Activated gamma-delta T cell treated with Interleukin-2 at 50 U/mL for 16 hours (primary cell): ENCODE measurements at regions not wholly inside any gene's neighbourhood (a gene's known extent, or its start where the extent isn't known, plus 50 kb on each side); places are given as distances from the start of the nearest gene placed in this dataset.

ENCODE experiments used
- DNase-seq: peaks from one replicate; pipeline ENCODE4 v3.0.0-alpha.2; 2020

DNA sequence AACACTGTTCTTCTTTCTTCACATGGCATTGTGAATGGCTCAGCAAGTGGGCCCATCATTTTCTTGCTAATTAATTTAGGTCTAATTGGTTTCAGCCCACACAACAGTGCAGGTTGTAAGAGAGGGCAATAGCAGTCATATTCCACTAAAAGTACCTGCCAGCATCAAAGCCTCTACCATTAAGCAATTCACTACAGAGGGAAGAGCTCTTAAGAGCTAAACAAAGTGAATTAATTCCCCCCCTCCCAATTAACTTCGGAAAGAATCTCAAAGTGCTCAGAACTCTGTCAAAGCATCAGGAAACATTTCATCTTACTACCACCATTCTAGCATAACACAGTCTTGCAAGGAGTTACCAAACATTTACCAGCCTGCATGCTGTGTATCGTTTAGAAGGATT, 133.9 kb upstream of the UBASH3B start:
- DNase-seq, result no peak

DNA sequence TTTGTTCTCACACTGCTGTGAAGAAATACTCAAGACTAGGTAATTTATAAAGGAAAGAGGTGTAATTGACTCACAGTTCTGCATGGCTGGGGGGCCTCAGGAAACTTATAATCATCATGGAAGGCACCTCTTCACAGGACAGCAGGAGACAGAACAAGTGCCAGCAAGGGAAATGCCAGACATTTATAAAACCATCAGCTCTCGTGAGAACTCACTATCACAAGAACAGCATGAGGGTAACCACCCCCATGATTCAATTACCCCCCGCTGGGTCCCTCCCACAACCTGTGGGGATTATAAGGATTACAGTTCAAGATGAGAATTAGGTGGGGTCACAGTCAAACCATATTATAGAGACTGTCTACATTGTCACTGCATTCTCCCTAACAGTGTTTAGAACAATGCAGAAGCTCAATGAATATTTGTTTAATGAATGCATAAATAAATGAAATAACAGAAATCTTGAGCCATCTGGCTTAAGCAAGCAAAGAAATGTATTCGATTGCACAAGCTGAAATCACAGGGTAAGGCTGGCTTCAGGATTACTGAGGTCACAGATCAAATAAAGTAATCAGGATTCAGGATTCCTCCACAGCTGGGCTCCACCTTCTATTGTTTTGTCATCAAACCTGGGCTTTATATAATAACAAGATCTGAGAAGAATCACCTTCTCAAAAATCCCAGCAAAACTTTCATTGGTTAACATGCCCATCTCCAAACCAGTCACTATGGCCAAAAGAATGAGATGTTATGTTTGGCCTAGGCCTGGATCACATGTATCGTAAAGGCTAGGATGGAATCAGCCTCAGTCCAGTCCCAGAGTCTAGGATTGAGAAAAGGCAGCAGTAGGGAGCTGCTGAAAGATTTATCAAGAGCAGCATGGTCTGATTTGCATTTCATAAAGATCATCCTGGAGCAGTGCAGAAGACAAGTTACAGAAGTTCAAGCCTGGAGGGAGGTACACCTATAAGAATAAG, 137.8 kb upstream of the UBASH3B start:
- no peak for DNase-seq

DNA sequence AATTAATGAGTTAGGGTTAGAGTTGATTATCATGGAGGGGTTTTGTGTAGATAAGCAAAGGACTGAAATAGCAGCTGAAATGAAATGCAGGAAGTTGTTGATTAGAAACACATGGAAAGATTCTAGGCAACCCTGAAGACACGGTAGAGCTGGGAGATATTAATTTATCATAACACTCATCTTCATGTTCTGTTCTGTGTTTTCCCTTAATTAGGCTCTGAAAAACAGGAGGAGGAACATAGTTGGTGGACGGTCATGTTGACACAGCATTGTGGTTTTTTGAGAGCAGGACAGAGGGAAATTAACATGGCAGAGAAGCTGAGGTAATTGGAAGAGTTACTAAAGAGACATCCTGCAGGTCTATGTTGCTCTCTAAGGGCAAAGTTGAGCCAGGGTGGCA, 138.8 kb upstream of the UBASH3B start:
- DNase-seq, result no peak

DNA sequence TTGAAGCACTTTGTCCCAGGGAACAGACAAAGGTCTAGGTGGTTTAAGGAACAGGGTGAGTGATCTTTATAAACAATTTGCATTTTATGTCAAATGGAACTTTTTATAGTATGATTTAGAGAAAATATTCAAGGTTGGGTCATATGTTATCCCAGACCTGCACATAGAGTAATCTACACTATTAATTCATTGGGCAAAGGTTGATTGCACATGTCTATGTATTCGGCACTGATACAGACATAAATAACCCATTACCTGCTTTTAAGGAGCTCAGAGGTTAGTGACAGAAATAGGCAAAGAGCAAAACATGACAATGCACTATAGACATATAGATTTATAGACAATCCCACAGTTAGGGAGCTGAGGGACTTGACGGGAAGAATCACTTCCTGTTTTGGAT, 141.5 kb upstream of the UBASH3B start:
- DNase-seq, result no peak

DNA sequence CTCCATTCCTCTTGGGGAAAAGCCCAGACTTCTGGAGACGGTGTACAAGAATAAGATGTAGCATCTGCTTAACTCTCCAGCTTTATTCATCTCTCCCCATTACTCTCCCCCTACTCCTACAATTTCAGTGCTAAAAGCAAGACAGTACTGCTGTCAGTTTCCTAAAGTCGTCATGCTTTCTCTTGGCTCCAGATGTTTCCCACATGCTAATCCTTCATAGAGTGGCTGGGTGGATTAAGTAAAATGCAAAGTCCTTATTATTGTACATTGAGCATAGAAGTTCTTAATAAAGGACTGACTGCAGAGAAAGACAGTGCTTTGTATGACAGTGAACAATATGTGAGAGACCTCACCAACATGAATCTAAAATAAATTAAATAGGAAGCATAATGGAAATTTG, 142.2 kb upstream of the UBASH3B start:
- DNase-seq, result no peak

DNA sequence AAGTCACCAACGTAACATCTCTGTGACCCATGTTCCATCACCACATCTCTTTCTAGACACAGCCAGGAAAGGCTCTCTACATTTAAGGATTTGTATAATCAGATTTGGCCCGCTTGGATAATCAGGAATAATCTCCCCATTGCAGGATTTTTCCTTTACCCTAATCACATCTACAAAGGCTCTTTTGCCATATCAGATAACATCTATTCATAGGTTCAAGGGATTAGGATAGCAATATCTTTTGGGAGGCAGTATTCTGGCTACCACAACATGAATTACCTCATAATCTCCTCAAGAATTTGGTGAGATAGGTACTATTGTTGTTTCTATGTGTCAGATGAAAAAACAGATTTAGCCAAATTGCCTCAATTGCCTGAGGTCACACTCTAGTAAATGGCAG, 142.8 kb upstream of the UBASH3B start:
- DNase-seq, result no peak

DNA sequence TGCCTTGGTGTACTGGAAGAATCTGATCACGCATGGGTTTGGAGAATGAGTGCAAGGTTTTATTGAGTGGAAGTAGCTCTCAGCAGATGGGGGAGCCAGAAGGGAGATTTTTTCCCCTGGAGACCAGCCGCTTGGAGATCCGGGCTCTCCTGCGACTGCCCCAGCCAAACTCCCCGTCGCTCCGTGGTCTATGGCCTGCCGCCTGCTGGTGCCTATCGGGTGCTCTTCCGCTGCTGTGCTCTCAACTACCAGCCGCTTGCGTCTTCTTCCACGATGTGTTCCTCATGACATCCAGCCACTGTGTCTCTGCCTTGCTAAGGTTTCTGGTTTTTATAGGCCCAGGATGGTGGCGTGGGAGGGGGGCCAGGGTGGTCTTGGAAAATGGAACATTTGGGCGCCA, 145.6 kb upstream of the UBASH3B start:
- DNase-seq, result no peak

DNA sequence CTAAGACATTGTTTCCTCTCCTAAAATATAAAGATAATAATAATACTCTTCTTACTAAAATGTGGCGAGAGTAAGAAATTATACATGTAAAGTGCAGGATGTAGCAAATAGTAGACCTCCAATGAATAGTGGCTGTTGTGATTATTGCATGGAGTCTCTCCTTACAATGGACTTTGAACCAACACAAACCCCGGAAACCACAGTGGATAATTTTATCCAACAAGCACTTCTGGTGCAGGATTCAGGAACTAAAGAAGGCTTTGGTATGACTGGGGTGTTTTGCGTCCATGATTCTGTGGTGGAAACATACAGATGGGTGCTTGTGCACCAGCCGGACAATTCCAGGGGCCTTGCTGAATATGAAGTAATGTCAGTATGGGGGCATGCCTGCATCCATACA, 146.4 kb upstream of the UBASH3B start:
- DNase-seq, result no peak

DNA sequence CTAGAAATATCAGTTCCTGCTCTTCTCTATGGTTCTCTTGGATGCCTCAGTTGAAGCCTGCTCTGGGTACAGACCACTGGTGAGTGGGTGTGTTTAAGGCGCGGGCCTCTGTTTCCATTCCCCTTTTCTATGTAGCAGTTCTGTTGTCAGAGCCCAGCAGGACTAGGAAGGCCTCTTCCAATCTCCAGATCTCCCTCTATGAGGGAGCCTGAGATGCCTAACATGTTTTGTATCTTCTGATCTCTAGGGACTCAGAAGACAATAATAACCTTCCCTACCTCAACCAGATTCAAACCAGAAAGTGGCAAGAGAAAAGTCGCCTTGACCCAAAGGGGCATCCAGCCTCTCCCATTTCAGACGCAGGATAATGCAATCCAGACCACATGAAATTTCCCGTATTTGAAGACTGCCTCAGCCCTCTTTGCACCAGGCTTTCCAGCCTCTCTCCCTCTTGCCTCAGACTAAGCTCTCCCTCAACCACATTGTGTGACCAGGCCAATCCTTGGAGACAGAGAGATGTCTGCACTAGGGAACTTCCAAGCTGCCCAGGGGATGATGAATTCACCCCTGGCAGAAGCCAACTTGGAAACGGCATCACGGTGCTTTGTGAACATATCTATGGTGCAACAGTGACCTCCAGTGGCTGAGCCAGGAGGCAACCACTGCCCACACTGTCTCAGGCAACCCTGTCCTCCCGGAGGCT, 150.1 kb upstream of the UBASH3B start:
- peak; percentile 18 for DNase-seq

DNA sequence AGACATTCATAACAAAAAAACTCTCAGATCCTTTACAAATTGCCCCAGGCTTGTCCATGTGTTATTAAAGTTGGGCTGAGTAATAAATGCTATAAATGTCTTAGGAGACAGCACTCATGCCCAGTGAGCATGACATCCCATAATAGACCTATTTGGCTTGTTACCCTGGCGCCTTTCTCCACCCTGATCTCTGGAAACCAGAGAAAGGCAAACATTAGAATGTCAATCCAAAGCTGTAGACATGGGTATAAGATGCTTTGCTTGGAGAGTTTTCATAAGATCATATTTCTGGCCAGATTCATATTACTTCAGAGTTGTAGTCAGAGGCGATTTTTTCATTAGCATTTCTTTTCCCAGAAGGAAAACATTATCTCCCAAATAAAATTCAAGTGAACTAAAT, 161.3 kb upstream of the UBASH3B start:
- DNase-seq, result no peak

DNA sequence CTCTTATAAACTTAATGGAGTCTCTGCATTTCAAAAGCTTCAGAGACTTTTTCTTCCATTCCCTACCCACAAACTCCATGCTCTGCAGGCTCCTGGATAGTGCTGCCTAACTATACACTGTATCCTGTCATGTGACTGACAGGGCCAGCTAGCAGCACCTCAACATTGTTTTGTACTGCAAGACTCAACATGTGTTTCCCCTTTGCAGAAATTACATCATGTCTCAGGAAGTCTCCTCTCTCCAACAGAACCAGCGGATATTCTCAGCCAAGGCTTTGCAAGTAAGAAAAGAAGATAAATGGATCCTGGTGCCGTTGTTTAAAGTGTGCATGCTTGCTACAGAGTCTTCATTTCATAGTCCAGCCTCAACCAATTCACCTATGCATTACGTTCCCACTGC, 164.0 kb upstream of the UBASH3B start:
- no peak for DNase-seq

DNA sequence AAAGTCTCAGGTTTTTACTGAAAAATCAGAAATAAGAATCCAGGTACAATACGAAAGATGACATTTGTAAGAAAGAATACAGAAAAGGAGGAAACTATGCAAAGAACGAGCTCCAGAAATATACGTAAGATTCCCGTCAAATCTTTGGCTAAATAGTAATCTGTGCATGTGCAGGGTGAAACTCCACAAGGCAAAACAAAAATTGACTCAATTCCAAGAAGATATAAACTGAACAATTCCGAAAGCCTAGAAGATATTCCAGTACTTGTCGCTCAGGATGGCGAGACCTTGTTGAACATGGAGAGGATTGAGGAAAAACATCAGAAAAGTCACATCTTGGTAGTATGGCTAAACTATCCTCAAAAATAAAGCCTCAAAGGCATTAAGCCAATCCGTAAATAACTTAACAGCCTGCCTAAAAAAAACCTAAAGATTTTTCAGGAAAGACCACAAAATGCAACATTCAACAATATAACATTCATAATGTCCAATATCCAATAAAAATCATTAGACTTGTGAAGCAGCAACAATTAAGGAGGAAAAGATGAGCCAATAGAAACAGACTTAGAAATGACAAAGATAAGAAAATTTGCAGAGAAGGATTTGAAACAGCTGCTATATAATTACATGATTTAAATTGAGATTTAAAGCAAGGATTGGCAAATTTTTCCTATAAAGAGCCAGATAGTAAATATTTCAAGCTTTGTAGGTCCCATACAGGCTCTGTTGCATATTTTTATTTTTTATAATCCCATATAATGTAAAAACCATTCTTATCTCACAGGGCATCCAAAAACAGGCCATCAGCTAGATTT, 166.4 kb upstream of the UBASH3B start:
- DNase-seq, result no peak

DNA sequence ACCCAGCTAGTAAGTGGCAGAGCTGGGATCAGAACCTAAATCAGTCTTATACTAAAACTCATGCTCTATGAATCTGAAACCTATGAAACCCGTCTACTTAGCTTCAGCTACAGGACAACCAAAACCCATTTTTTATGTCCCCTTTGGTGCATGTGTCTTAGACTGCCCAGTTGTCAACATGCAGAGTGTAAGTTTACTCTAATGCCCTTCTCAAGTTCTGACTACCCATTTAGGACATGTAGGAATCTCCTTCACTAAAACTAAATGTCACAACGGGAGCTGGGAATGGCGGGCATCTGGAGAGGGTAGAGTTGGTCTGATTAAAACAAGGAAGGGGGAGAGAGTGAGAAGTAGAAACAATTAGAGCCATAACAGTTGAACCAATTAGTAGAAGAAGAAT, 167.9 kb upstream of the UBASH3B start:
- no peak for DNase-seq

DNA sequence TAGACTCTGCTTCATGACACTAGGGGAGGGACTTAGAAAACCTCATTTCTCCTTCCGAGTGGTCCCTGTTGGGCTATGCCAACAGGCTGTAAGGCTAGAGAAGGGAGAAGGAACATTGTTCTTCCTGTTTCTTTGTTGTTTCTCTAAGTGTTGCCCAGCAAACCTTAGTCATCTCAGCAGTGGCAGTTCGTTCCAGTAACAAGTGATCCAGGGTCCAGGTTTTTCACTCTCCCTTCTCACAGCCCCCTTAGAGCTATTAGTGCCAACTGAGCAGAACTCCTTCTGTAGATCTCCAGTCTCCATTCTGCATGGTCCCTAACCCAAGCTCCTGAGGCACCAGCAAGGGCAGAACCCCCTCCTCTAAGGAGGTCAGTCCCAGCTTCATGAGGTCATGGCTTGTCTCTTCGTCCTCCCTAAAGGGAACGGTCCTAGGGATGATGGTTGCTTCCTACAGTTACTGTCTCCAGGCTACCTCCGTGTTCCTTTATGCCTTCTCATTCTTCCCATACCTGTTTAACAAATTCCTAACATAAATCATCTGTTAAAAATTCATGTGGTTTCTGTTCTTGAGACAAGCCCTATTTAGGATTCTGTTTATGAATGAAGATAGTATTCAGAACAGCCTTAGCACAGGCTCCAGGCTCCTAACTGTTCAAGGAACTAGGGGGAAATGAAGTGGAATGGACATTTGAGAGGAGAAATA, 168.6 kb upstream of the UBASH3B start:
- DNase-seq, result no peak

DNA sequence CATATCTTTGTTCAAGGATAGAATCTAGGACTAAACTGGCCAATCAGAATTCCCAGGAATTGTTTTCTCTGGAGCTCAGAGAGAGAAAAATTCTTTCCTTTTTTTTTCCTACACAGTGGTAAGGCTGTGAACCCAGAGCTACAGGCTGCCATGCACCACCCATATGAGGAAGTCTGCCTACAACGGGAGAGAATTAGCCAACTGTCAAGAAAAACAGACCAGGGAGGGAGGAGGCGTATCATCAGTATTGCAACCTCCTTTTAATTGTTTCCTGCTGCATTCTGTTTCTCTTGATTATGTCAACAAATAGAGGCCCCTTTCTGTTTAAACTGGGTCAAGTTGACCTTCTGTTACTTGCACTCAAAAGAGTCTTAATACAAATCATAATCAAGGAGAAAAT, 176.5 kb upstream of the UBASH3B start:
- DNase-seq, result no peak

DNA sequence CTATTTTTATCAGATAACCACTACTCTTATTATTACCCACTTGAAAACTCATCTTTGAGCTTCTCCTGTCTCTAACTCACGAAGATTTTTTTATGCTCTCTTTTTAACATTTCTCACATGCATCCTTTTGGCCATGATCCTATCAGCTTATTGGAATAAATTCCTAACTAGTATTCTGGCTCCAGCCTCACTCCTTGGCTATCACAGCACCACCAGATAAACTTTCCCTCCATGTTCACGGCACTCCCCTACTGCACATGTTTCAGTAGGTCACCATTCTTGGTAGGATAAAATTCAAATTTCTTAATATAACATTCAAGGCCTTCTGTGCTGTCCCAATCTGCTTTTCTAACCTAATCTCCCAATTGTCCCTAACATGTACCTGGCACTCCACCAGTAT, 186.6 kb upstream of the UBASH3B start:
- no peak for DNase-seq

DNA sequence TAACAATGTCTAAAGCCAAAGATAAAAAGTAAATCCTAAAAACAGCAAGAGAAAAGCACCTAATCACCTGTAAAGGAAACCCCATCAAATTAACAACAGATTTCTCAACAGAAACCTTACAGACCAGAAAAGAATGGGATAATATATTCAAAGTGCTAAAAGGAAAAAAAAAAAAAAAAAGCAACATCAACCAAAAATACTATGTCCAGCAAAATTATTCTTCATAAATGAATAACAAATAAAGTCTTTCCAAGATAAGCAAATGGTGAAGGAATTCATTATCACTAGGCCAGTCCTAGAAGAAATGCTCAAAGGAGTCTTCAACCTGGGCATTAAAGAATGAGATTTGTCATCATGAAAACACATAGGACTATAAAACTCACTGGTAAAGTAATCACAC, 192.0 kb upstream of the UBASH3B start:
- DNase-seq, result no peak

DNA sequence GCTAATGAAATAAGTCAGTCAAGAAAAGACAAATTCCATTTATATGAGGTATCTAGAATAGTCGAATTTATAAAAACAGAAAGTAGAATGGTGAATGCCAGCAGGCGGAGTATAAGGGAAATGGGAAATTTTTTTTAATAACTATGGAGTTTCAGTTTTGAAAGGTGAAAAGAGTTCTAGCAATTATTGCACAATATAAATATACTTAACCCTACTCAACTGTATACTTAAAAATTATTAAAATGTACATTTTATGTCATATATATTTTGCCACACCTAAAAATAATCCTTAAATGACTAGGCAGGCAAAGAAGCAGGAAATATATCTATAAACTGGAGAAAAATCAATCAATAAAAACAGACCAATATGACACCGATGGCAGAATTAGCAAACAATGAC, 196.5 kb upstream of the UBASH3B start:
- no peak for DNase-seq

DNA sequence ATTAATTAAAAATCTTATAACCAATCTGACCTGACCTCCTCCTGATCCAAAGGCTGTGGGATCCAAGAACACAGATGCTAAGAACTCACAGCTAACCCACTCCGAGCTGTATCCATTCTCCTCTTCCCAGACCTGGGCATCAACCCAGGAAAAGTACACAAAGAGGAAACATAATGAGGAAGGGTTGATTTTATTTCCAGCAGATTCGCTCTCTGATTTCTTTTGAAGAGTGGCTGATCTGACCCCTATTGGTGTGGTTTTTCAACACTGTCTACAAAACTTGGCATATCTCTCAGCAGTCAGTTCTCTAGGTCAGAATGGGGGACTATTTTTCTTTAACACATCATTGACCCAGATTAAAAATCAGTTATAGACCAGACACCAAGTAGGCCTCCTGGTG, 201.9 kb upstream of the UBASH3B start:
- DNase-seq, result no peak

DNA sequence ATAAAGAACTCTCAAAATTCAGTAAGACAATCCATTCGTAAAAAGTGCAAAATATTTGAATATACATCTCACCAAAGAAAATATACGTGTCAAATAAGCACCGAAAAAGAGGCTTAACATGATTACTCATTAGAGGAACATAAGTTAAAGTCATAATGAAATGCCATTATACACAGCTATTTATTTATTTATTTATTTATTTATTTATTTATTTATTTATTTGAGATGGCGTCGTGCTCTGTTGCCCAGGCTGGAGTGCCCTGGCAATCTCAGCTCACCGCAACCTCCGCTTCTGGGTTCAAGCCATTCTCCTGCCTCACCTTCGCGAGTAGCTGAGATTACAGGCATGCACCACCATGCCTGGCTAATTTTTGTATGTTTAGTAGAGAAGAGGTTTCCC, 203.6 kb upstream of the UBASH3B start:
- no peak for DNase-seq

DNA sequence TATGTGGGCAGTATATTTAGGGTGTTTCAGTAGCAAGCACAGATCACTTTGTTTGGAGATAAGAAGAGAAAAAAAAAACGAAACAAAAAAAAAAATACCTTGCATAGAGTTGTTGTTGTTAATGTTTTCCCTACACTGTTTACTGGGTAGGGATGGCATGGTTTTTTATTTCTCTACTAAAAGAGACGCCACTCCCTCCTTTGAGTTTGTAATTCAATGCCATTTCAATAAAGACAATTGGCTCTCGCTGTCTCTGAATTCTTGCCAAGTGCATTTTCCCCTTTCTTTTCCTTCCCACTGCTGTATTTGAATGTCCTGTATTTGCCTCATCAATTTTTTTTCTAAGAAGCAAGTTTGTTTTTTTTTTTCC, 213.9 kb upstream of the UBASH3B start:
- no peak for DNase-seq

DNA sequence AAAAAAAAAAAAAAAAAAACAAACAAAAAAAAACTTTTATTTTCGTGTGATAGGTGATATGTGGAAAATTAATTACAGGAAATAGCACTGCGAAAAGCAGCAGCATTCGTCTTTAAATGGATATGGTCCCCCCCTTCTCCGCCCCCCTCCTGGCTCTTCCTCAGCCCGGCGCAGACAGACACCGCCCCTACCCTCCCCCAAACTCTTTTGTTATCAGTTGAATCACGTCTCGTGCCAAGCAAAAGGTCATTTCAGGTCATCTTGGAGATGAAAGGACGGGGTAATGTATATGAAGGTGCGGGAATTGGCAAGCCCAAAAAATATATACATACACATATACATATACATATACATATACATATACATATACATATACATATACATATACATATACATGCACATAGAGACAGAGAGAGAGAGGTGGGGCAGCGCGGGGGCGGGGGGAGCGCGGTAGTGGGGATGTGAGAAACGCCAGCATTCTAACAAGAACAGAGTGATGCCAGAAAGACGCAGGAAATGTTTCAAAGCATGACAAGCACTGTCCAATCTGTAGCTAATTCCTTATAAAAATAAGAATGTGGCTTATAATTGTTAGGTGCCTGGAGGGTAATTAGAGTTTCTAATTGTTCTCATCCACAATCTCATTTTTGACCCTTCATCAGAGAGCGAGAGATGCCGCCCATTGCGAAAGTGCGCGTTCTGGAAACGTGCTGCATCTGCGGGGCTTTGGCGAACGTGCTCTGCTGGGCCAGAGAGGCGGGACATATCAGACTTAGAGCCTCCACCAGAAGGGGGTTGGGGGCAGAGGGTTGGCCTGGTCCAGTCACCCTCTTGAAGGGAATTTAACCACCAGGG, 214.5 kb upstream of the UBASH3B start:
- no peak for DNase-seq
